Stimulated activated CD8-positive, alpha-beta memory T cell treated with anti-CD3 and anti-CD28 coated beads, Interleukin-15, amount 100 ng/mL, for 48 hours (primary cell): ENCODE measurements at regions not wholly inside any gene's neighbourhood (a gene's known extent, or its start where the extent isn't known, plus 50 kb on each side); places are given as distances from the start of the nearest gene placed in this dataset.

Source experiments
- DNase-seq, 2 donors: peaks; one replicate each; pipeline ENCODE4 v3.0.0-alpha.2; 2020; ENCODE audit warnings: low read depth in 2 of 2

DNA sequence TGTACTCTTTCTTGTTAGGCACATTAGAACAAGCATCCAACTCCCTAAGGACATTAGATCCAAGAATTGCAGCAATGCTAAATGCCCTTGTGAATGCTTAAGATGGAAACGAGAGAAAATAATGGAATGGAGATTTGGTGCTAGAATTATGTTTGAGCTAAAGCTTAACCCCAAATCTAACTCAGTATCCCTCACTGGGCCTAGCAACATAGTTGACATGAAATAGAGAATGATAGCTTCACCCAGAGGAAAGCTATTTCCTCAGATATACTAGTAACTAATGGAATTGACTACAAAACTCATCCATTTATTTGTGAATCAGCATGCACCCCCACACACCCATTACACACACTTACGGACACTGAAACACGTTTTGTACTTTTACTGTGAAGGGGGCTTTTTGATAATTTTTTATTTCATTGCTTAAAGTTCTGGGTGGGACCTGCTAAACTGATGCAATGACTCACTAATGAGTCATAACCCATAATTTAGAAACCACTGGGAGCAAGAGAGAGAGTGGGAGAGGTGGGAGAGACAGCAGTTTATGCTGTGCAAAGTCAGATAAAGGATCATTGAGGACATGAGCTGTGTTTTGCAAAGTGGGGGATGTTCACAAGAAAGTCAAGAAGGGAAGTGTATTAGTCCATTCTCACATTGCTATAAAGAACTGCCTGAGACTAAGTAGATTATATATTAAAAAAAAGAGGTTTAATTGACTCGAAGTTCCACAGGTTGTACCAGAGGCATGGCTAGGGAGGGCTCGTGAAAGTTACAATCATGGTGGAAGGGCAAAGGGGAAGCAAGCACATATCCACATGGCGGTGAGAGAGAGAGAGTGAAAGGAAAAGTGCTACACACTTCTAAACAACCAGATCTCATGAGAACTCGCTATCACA, 382.7 kb downstream of the SFMBT2 start:
- DNase-seq = no peak

GRCh38 chr10:7027237-7027912, 383.5 kb downstream of the SFMBT2 start:
- no peak for DNase-seq

GRCh38 chr10:7026818-7027217, 384.0 kb downstream of the SFMBT2 start:
- DNase-seq = no peak

- no peak for DNase-seq
Observed at GRCh38 chr10:7025296-7025695, 385.5 kb downstream of the SFMBT2 start.

- DNase-seq = no peak
Observed at GRCh38 chr10:7015457-7015856, 395.4 kb downstream of the SFMBT2 start.

DNA sequence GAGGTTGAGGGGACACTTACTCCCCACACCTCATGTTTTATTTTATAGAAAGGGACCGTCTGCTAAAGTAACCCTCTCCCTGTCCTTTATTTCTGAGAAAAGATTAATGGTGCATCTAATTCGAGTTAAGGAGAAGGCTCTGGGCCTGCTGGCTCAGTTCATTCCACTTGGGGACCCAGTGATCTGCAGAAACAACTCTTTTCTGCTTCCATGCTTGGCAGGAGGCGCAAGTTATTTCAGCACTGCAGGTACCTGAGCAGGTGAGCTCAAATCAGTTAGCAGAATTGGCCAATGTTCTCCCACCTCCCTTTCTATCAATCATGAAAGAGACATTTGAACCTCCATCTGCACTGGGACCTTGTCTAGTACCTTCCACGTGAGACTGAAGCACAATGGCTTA, 396.1 kb downstream of the SFMBT2 start:
- no peak for DNase-seq

- no peak for DNase-seq
Observed at GRCh38 chr10:7011994-7012393, 398.8 kb downstream of the SFMBT2 start.

GRCh38 chr10:7008645-7009044, 402.2 kb downstream of the SFMBT2 start:
- no peak for DNase-seq

DNA sequence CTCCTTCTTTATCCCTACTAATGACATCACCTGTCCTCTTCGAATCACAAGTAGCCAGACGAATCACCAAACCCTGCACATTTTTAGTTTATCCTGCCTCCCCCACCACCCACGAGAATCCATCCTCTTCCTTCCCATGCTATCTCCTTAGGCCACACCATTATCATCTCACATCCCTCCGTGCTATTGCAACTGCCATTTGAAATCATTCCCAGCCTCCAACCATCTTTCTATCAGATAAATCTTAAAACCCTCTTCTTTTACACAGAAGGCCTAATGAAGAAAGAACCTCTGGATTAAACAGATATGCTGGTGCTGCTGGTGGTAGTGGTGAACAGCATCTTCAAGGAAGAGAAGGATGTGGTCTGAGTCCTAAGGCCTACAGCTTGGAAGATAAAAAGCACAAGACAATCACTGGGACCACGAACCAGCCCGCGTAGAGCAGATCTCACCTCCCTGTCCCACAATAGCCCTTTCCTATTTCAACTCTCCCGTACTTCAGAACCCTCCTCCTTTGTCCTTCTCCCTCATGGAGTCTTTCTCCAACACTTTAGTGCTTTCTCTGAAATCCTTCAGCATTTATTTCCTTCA, 403.1 kb downstream of the SFMBT2 start:
- no peak for DNase-seq

DNA sequence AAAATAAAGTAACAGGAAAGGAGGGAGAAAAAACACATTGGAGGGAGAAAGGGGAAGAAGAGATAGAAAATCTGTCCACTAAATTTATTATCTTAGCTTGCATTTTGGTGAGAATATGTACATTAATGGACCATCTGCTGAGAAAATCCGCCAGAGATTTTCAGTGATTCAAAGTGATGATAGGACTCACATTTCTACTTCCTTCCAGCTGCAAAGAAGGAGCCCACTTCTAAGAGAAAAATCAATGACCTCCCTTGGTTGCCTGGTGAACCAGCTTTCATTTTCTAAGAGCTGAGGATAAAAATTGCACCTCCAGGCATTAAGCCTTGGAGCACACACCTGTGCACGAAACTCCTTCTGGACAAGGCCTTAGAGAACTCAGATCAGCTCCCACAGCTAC, 404.3 kb downstream of the SFMBT2 start:
- no peak for DNase-seq

DNA sequence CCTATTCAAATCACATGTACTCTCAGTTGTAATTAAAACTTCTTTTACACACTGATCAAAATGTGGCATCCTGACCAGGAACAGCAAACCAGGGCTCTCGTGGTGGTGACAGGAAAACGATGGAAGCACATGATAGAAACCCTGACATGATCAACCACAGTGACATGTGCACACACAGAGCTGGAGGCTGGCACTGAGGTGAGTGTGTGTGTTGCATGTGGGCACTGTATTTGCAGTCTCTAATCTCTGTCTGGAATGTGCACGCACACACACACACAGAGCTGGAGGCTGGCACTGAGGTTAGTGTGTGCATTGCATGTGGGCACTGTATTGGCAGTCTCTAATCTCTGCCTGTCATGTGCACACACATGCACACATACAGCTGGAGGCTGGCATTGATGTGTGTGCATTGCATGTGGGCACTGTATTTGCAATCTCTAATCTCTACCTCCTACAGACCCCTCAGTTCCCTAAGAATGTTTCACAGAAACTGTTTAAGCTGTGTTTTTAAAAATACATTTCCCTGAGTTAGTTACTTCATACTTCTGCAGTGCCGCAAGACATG, 406.9 kb downstream of the SFMBT2 start:
- no peak for DNase-seq

GRCh38 chr10:7000061-7000460, 410.8 kb downstream of the SFMBT2 start:
- DNase-seq = no peak

DNA sequence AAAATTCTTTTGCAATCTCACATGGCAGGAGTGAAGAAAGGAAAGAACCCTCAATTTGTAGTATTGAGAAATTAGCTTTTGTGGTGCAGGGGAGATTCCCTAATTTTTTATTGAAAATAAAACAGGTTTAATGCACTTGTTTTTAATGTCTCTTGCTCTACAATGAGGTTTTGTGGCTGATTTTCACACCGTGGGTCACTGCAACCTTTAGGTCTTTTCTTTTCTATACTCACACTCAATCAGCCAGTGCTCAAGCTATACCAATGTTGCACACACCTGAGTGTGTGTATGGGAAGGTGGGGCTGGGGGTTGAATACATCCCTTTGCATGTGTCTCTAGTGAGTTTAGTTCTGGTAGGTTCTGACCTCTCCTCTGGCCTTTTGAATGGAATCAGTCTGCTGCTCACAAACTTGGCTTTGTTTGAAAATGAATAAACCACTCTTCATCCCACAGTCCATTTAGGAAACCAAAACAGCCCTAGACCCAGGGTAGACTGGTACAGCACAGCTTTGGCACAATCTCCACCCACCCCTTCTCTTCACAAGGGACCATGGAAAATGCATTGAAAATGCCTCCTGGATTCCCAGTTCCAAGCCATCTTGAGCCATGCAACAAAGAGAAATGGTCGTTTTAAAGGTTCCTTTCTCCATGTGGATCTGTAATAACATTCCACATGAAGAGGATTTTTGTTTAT, 411.5 kb downstream of the SFMBT2 start:
- DNase-seq = no peak

GRCh38 chr10:6997509-6997908, 413.3 kb downstream of the SFMBT2 start:
- no peak for DNase-seq

GRCh38 chr10:6996431-6996830, 414.4 kb downstream of the SFMBT2 start:
- DNase-seq = no peak

DNA sequence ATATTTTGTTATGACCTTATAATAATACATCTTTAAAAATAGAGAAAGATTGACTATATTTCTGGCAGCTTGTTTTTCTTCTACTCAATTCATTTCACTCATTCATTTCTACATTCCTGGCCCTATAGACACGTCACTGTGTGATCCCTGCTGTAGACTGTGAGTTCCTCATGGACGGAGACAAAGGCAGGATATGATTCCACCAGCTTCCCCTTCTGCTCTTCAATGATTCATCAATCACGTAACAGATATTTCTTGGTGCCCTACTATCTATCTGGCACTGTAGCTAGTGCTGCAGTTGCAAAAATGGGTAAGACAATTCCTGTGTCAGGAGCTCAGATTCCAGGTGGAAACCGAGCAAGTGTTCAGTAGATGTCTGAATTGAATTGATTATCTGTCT, 415.0 kb downstream of the SFMBT2 start:
- no peak for DNase-seq

DNA sequence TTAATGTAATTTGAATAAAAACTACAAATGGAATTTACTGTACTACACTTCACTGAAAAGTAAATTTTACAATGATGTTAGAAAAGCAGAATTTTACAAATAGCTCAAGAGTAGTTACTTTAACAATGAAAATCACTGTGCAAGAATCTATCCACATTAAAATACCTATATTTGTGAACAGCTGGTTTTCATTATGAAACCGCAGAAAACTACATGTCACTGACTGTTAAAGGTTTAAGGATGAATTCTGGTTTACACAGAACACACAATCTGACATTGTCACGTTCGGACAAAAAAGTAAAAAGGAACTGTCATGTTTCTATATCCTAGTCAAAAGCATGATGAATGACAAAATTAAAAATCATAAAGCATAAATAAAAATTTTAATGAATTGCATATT, 415.3 kb upstream of the PRKCQ start:
- no peak for DNase-seq

DNA sequence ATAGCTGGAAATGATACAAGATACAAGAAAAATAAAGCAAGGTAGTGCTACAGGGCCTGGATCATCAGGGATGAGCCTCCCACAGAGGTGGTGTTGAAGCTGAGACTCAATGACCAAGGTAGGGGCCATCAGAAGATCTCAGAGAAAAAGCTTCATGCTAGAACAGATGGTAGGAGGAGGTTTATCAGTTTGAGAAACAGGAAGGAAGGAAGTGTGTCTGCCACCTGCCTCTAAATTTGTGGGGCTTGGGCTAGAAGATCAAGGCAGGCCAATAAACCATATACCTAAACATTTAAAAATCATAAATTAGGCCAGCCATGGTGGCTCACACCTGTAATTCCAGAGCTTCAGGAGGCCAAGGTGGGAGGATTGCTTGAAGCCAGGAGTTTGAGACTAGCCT, 410.8 kb upstream of the PRKCQ start:
- no peak for DNase-seq

DNA sequence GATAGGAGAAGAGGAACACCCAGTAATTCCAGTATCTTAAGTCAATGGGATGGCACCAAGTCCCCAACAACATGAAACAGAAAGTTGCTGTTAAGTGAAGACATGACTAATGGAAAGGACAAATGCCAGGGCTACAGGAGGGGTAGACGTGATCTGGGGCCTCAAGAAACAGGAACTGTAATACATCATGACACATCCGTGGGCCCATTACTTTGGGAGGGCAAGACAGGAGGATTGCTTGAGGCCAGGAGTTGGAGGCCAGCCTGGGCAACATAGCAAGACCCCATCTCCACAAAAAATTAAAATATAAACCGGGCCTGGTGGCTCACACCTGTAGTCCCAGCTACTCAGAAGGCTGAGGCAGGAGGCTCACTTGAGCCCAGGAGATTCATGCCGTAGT, 408.6 kb upstream of the PRKCQ start:
- DNase-seq = no peak

- DNase-seq = no peak
Observed at GRCh38 chr10:6987536-6987945, 407.5 kb upstream of the PRKCQ start.

DNA sequence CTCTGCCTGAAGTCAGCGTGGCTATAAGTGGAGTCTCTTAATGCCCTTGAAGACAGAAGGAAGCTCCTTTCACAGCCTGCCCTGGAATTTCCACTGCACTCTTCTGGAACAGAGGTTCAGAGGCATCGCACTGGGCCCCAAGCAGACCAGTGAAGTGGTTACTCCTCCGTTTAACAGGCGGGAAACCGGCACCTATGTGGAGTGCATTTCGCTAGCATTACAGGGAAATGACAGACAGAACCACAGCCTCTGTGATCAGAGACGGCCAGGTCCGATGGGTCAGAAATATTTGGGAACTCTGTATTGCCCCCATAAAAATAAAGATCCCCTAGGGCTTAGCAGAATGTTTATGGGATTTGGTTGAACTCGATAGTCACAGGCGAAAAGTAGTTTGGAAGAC, 406.9 kb upstream of the PRKCQ start:
- DNase-seq = no peak

DNA sequence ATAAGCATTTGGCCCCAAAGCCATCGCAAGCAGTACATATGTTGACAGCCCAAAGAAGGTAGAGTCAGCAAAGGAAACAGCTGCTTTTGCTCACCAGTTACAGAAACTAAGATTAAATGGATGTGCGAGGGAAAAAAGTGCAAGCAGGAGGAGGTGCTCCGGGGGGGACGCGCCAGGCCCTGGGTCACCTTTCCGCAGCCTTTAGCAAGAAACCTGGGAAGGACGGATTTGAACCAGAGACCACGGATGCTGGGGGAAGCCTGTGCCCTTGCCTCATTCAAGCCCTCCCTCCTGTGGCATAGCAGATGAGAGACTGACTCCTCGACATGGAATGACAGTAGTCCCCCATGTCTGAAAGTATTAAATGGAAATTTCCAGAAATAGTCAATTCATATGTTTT, 405.6 kb upstream of the PRKCQ start:
- DNase-seq = no peak
